ENCODE measurements at regions not wholly inside any gene's neighbourhood (a gene's known extent, or its start where the extent isn't known, plus 50 kb on each side); places are given as distances from the start of the nearest gene placed in this dataset.
A peak's percentile ranks its signal among the peaks of the same experiment; 100 is the strongest.
"Not testable (repeated sequence)": the region's sequence is repeated elsewhere in the genome, so short reads cannot be mapped to it uniquely, and the experiment has no call there.

GRCh38 chrX:77223046-77223445, 224.1 kb upstream of the FGF16 start:
- TF ChIP-seq, protein P1, sequence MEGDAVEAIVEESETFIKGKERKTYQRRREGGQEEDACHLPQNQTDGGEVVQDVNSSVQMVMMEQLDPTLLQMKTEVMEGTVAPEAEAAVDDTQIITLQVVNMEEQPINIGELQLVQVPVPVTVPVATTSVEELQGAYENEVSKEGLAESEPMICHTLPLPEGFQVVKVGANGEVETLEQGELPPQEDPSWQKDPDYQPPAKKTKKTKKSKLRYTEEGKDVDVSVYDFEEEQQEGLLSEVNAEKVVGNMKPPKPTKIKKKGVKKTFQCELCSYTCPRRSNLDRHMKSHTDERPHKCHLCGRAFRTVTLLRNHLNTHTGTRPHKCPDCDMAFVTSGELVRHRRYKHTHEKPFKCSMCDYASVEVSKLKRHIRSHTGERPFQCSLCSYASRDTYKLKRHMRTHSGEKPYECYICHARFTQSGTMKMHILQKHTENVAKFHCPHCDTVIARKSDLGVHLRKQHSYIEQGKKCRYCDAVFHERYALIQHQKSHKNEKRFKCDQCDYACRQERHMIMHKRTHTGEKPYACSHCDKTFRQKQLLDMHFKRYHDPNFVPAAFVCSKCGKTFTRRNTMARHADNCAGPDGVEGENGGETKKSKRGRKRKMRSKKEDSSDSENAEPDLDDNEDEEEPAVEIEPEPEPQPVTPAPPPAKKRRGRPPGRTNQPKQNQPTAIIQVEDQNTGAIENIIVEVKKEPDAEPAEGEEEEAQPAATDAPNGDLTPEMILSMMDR (conservative IDR thresholded peaks at IDR 0.05; ENCODE audit: control insufficient read depth, insufficient read depth, low read depth, low read length), result no peak
- no peak overlapping the region for H3K4me3 ChIP-seq (ENCODE audit: control insufficient read depth, low read depth, low read length)
- DNase-seq (ENCODE audit: low read depth), result no peak

DNA sequence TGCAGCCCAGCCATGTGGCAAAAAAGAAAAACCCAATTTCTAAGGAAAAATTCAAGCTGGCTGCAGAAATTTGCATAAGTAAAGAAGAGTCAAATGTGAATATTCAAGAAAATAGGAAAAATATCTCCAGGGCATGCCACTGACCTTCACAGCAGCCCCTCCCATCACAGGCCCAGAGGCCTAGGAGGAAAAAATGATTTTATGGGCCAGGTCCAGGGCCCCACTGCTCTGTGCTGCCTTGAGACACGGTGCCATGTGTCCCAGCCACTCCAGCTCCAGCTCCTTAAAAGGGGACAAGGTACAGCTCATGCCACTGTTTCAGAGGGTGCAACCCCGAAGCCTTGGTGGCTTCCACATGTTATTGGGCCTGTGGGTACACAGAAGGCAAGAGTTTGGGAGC, 182.7 kb upstream of the FGF16 start:
- no peak for DNase-seq (ENCODE audit: low read depth)
- H3K4me3 ChIP-seq (ENCODE audit: control insufficient read depth, low read depth, low read length), result no peak overlapping the region
- TF ChIP-seq, protein P1 (conservative IDR thresholded peaks at IDR 0.05; ENCODE audit: control insufficient read depth, insufficient read depth, low read depth, low read length), result no peak

DNA sequence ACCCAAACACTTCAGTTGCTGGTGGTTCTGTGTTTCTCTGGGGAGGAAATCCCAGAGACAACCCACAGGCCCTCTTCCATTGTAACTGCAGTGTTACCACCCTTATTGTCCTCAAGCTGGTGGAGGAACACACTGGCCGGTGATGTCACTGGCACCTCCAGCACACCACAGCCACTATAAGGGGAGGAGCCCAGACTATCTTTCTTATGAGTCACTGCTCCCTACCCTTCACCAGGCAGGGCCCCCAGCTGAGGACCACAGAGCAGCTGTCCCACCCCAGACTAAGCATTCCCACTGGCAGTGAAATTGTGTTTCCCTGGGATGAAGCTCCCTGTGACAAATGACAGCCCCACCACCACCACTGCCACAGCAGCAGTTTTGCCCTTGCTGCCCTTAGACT, 171.8 kb upstream of the FGF16 start:
- no peak overlapping the region for H3K4me3 ChIP-seq (ENCODE audit: control insufficient read depth, low read depth, low read length)
- TF ChIP-seq, protein P1 (conservative IDR thresholded peaks at IDR 0.05; ENCODE audit: control insufficient read depth, insufficient read depth, low read depth, low read length), result no peak
- no peak for DNase-seq (ENCODE audit: low read depth)

GRCh38 chrX:77276742-77277141, 170.4 kb upstream of the FGF16 start:
- no peak overlapping the region for H3K4me3 ChIP-seq (ENCODE audit: control insufficient read depth, low read depth, low read length)
- TF ChIP-seq, protein P1 (conservative IDR thresholded peaks at IDR 0.05; ENCODE audit: control insufficient read depth, insufficient read depth, low read depth, low read length), result peak; percentile 2
- DNase-seq (ENCODE audit: low read depth), result no peak

DNA sequence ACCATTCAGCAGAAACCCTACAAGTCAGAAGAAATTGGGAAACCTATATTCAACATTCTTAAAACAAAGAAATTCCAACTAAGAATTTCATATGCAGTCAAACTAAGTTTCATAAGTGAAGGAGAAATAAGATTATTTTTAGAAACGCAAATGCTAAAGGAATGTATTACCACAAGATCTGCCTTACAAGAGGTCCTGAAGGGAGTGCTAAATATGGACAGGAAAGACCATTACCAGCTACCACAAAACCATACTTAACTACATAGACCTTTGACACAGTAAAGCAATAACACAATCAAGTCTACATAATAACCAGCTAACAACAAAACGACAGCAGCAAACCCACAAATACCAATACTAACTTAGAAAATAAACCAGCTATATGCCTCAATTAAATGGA, 169.3 kb upstream of the FGF16 start:
- TF ChIP-seq, protein P1 (conservative IDR thresholded peaks at IDR 0.05; ENCODE audit: control insufficient read depth, insufficient read depth, low read depth, low read length), result no peak
- DNase-seq (ENCODE audit: low read depth), result no peak
- no peak overlapping the region for H3K4me3 ChIP-seq (ENCODE audit: control insufficient read depth, low read depth, low read length)

DNA sequence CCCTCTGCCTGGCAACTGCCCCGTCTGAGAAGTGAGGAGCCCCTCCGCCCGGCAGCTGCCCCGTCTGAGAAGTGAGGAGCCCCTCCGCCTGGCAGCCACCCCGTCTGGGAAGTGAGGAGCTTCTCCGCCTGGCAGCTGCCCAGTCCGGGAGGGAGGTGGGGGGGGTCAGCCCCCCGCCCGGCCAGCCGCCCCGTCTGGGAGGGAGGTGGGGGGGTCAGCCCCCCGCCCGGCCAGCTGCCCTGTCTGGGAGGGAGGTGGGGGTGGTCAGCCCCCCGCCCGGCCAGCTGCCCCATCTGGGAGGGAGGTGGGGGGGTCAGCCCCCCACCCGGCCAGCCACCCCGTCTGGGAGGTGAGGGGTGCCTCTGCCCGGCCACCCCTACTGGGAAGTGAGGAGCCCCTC, 167.8 kb upstream of the FGF16 start:
- not testable (repeated sequence) for DNase-seq (ENCODE audit: low read depth)

DNA sequence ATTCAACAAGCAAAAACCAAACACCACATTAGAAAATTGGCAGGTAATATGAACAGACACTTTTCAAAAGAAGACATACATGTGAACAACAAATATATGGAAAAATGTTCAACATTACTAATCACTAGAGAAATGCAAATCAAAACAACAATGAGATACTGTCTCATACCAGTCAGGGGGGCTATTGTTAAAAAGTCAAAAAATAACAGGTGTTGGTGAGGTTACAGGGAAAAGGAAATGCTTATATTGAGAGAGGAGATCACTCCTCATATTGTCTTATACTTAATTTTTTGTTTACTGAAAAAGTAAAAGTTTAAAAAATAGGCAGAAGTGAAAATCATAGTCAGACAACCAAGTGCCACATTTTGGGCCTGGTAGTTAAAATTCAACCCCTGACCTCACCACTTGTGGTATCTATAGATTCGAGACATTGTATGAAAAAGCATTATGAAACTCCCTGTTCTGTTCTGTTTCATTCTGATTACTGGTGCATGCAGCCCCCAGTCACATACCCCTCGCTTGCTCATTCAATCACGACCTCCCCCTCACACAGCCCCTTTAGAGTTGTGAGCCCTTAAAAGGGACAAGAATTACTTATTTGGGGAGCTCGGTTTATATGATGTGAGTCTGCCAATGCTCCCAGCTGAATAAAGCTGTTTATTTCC, 153.7 kb upstream of the FGF16 start:
- no peak for DNase-seq (ENCODE audit: low read depth)
- H3K4me3 ChIP-seq (ENCODE audit: control insufficient read depth, low read depth, low read length), result no peak overlapping the region
- TF ChIP-seq, protein P1 (conservative IDR thresholded peaks at IDR 0.05; ENCODE audit: control insufficient read depth, insufficient read depth, low read depth, low read length), result no peak

More for the DNA sequence above, 167.8 kb upstream of the FGF16 start:
- H3K4me3 ChIP-seq (ENCODE audit: control insufficient read depth, low read depth, low read length), result not testable (repeated sequence)

All from fibroblast of mammary gland (primary cell).